Esophagus (tissue), 2 donors: ENCODE measurements at regions not wholly inside any gene's neighbourhood (a gene's known extent, or its start where the extent isn't known, plus 50 kb on each side); places are given as distances from the start of the nearest gene placed in this dataset.
A peak's percentile ranks its signal among the peaks of the same experiment; 100 is the strongest.
"Not testable (repeated sequence)": the region's sequence is repeated elsewhere in the genome, so short reads cannot be mapped to it uniquely, and the experiment has no call there.

Source experiments
- H3K27ac ChIP-seq, 2 donors: one replicate each; pipeline ENCODE4 v1.5.1; 2013; ENCODE audit warnings: low read depth in 2 of 2, mild to moderate bottlenecking in 2 of 2, inconsistent platforms in 1 of 2, low read length in 1 of 2, moderate library complexity in 1 of 2
- H3K27me3 ChIP-seq, 2 donors: one replicate each; pipeline ENCODE4 v1.6.1; 2013; ENCODE audit warnings: low read length in 2 of 2, control low read depth in 1 of 2, mild to moderate bottlenecking in 1 of 2; ENCODE audit not compliant: insufficient read depth in 2 of 2, control insufficient read depth in 1 of 2
- H3K36me3 ChIP-seq, 2 donors: one replicate each; pipeline ENCODE4 v1.6.1; 2013; ENCODE audit warnings: low read length in 1 of 2; ENCODE audit not compliant: control insufficient read depth in 2 of 2, insufficient read depth in 2 of 2
- H3K4me1 ChIP-seq, 2 donors: one replicate each; pipeline ENCODE4 v1.6.1; 2013; ENCODE audit warnings: low read length in 1 of 2; ENCODE audit not compliant: control insufficient read depth in 2 of 2, insufficient read depth in 2 of 2
- H3K4me3 ChIP-seq, 2 donors: one replicate each; pipeline ENCODE4 v1.5.1; 2013; ENCODE audit warnings: low read length in 2 of 2, mild to moderate bottlenecking in 2 of 2, low read depth in 1 of 2, moderate library complexity in 1 of 2
- H3K9me3 ChIP-seq, 2 donors: one replicate each; pipeline ENCODE4 v1.6.1; 2013; ENCODE audit warnings: mild to moderate bottlenecking in 2 of 2, low read depth in 1 of 2, low read length in 1 of 2, moderate library complexity in 1 of 2; ENCODE audit not compliant: control insufficient read depth in 2 of 2, insufficient read depth in 1 of 2
- WGBS, 2 donors: extraction: QIAGEN DNeasy Blood & Tissue Kit; methylation state at CpG; one replicate each; pipeline ENCODE4 v1.1.7; 2013; 5-methylcytosine and 5-hydroxymethylcytosine counted together
- donor health status: healthy with polysubstance abuse.
- donor health status: Bipolar disorder and iron deficiency.

DNA sequence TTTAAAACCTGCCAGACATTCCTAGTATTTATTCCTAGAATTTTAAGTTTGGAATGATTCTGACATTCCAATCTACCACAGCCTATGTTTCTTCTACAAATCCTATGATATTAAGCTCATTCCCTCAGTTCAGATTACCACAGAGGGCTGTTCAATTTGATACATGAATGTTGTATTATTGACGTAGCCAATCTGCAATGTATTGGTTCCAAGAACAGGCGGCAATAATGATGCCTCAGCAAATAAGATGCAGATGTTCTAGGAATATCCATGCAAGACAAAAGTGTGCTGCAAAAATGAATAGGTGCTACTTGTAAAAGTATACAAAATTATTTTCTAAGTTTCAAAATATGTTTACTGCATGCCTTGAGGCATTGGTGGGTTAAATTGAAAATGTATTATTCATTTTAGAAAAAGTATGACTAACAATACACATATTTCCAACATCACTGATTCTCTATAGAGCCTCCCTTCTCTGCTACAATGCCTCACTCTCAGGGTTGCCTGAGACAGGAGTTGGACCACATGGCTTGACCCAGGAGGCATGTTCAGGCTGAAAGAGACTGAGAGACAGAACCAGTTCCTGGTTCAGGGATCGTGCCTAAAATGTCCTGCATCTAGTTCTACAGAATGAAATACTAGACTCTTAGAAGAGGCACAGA lies 94.1 kb upstream of the CREB5 start:
- 78 to 82% methylated on average over 3 of the region's 3 CpGs for WGBS, 2 donors
- Histone ChIP-seq H3K4me3 (no peak overlapping the region), H3K27me3 (no peaks in the 10 kb centered on the region), H3K27ac (no peak overlapping the region), H3K36me3 (no peaks in the 10 kb centered on the region), H3K4me1 (peaks cover 0 to 2% of the 10 kb centered on the region in 2 donors), H3K9me3 (no peaks in the 10 kb centered on the region)

DNA sequence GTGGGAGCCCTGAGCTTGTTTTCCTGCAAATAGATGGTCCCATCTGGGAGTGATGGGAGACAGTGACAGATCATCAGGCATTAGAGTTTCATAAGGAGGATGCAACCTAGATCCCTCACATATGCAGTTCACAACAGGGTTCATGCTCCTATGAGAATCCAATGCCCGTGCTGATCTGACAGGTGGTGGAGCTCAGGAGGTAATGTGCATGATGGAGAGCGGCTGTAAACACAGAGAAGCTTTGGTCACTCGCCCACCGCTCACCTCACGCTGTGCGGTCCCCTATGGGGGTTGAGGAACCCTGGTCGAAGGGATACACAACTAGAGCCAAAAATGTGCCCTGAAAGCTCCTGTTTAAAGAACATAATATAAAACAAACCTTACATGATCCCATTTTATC lies 88.5 kb upstream of the CREB5 start:
- no peaks in the 10 kb centered on the region for H3K27me3 ChIP-seq
- no peaks in the 10 kb centered on the region for H3K9me3 ChIP-seq
- H3K4me3 ChIP-seq: no peak overlapping the region
- H3K27ac ChIP-seq: no peak overlapping the region
- WGBS, 2 donors: 92 to 95% methylated on average over 7 of the region's 7 CpGs
- no peaks in the 10 kb centered on the region for H3K36me3 ChIP-seq
- H3K4me1 ChIP-seq: no peaks in the 10 kb centered on the region

DNA sequence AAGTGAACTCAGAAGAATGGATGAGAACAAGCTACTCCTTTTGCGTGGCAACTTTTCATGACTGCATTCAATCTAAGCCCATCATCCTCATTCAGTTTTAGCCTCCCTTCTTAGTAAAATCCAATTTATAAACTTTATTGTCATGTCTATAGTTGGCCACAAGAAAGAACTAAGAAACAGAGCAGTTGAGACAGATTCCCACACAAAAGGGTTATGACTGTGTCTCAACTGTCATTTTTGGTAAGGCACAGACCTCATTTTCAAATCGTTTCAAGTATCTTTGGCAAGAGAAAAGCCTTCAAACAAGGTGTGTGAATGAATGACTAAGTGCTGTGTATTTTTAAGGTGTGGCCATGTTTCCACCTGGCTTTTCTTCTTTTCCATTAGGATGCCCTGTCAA lies 84.2 kb upstream of the CREB5 start:
- H3K4me3 ChIP-seq: no peak overlapping the region
- 44 to 53% methylated on average over 2 of the region's 2 CpGs for WGBS, 2 donors
- H3K4me1 ChIP-seq: no peaks in the 10 kb centered on the region
- no peaks in the 10 kb centered on the region for H3K36me3 ChIP-seq
- H3K9me3 ChIP-seq: no peaks in the 10 kb centered on the region
- H3K27me3 ChIP-seq: no peaks in the 10 kb centered on the region
- peak overlapping the region; percentile 22 to 49 for H3K27ac ChIP-seq

DNA sequence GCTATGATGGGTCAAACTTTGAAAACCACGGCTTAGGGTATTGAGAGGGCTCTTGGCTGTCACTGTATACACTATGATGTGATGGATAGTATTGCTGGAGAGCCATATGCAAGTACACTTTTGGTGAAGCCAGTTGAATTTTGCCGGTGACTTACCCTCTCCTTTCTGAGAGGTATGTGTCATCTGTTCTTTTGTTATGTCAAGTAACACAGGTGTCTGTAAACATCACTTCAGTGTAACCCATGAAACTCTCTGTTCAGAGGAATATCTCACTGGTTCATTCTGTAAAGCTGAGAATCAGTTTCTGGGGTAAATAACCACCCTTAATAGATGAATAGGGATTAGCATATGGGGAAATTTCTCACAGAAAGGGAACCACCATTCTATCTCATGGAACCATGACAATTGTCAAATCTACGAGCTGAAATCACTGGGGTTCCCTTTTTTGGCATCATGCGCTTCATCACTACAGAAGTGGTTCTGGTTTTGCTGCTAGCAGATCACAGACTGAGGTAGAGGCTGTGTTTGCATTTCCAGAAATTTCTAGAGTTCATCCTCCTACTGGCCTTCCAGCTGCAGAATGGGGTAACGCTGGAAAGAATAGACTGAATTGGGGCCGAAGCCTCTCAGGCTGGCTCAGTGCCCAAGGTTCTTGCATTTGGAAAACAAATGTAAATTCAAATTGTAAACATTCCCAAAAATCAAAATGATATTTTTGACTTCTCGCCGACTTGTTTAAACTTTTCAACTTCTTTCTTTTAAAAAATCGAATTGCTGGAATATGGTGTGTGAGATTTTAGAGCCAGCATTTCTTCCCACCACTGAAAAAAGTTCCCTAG lies 83.3 kb upstream of the CREB5 start:
- H3K9me3 ChIP-seq: no peaks in the 10 kb centered on the region
- H3K36me3 ChIP-seq: no peaks in the 10 kb centered on the region
- no peak overlapping the region for H3K4me3 ChIP-seq
- no peaks in the 10 kb centered on the region for H3K27me3 ChIP-seq
- no peaks in the 10 kb centered on the region for H3K4me1 ChIP-seq
- WGBS, 2 donors: 73 to 81% methylated on average over 9 of the region's 9 CpGs
- H3K27ac ChIP-seq: peak overlapping the region in 1 of 2 donors; percentile 20

DNA sequence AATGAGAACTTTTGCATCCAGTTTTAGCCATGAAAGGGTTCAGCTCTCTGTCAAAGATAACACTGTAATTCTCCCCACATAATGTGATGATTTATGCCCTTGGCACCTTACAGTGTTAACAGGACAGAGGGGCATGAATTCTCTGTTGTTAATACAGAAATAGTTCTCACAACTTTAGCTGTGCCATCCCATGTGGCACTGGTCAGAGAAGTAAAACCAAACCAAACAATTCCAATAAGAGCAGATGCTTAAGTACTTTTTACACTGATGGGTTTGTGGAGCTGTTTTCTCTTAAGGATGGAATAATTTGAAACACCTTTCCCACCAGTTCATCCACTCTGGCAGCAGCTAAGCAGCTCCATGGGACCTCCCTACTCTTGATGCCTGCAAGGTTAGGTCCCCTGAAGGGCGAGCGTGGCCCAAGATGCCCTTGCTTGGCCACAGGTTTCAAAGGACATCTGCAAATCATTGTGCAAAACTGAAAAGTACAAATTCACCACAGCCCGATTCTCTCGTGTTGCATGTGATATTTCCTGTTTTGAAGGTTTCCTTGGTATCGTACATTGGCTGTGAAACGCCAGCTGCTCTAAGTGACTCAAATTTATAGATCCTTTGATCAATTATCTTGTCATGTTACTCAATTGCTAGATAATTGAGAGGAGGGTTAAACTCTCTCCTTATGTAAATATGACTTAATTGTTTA lies 82.5 kb upstream of the CREB5 start:
- no peak overlapping the region for H3K4me3 ChIP-seq
- no peaks in the 10 kb centered on the region for H3K4me1 ChIP-seq
- H3K36me3 ChIP-seq: no peaks in the 10 kb centered on the region
- WGBS, 2 donors: 18 to 21% methylated on average over 6 of the region's 6 CpGs
- no peaks in the 10 kb centered on the region for H3K9me3 ChIP-seq
- H3K27me3 ChIP-seq: no peaks in the 10 kb centered on the region
- H3K27ac ChIP-seq: no peak overlapping the region

DNA sequence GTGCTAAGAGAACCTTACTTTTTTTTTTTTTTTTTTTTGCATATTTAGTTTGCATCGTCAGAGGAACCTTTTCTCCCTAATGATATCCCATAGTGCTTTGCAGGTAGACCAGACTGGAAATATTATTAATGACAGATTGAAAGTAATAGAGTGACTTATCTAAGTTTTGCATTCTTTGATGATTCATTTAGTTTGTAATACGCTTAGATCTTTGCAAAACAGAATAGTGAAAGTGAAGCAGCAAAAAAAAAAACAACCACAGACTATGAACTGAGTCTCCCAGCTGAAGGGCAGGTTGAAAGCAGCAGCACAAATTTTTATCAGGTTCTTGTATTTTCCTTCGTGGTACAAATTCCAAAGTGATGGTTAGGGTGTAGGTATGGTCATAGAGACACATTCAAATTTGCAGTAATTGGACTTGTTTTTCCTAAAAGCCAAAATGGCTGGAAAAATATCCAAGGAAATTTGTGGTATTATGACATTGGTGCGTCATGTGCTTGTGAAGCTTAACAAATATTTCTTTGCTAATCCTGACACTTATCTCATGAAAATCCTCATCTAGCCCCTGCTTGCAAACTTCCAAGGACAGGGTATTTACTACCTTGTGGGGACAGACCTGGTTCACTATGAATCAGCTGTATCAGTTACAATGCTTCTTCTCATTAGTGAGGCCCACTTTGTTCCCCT lies 81.8 kb upstream of the CREB5 start:
- Histone ChIP-seq H3K27ac (no peak overlapping the region), H3K4me1 (no peaks in the 10 kb centered on the region), H3K36me3 (no peaks in the 10 kb centered on the region), H3K27me3 (no peaks in the 10 kb centered on the region), H3K4me3 (no peak overlapping the region), H3K9me3 (no peaks in the 10 kb centered on the region)
- WGBS, 2 donors: 32 to 39% methylated on average over 4 of the region's 4 CpGs

DNA sequence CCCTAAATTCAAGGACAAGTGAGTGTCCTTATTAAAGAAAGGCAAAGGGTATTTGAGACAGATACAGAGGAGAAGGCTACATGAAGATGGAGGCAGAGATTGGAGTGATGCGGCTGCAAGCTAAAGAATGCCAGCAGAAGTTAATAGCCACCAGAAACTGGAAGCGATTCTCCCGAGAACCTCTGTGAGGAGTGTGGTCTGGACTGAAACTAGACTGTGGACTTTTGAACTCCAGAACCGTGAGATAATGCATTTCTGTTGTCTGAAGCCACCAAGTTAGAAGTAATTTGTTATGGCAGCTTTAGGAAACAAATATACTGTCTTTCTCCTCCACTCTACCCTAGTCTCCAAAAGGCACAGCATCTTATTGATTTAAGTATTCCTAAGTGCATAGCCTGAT lies 80.3 kb upstream of the CREB5 start:
- Histone ChIP-seq H3K4me3 (no peak overlapping the region), H3K4me1 (no peaks in the 10 kb centered on the region), H3K9me3 (no peaks in the 10 kb centered on the region), H3K36me3 (no peaks in the 10 kb centered on the region), H3K27me3 (no peaks in the 10 kb centered on the region), H3K27ac (no peak overlapping the region)
- 71 to 88% methylated on average over 4 of the region's 4 CpGs for WGBS, 2 donors

DNA sequence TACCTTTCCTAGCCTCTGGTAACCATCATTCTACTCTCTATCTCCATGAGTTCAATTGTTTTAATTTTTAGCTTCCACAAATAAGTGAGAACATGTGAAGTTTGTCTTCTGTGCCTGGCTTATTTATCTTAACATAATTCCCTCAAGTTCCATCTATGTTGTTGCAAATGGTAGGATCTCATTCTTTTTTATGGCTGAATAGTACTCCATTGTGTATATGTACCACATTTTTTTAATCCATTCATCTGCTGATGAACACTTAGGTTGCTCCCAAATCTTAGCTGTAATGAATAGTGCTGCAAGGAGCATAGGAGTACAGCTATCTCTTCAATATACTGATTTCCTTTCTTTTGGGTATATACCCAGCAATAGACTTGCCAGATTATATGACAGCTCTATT lies 78.8 kb upstream of the CREB5 start:
- not testable (repeated sequence) for H3K4me1 ChIP-seq, H3K27me3 ChIP-seq, H3K27ac ChIP-seq, H3K4me3 ChIP-seq, H3K36me3 ChIP-seq, H3K9me3 ChIP-seq

DNA sequence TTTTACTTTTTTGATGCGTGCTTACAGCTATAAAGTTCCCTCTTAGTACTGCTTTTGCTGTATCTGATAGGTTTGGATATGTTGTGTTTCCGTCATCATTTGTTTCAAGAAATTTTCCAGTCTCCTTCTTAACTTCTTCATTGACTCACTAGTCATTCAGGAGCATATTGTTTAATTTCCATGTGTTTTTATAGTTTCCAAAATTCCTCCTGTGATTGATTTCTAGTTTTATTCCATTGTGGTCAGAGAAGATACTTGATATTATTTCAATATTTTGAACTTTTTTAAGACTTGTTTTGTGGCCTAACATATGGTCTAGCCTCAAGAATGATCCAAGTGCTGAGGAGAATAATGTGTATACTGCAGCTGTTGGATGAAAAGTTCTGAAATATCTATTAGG lies 75.5 kb upstream of the CREB5 start:
- H3K36me3 ChIP-seq: no peaks in the 10 kb centered on the region
- WGBS, 2 donors: 86 to 93% methylated on average over 2 of the region's 2 CpGs
- no peaks in the 10 kb centered on the region for H3K4me1 ChIP-seq
- no peak overlapping the region for H3K27ac ChIP-seq
- no peak overlapping the region for H3K4me3 ChIP-seq
- H3K27me3 ChIP-seq: no peaks in the 10 kb centered on the region
- no peaks in the 10 kb centered on the region for H3K9me3 ChIP-seq
